DOHH2 (cell line): ENCODE measurements at regions not wholly inside any gene's neighbourhood (a gene's known extent, or its start where the extent isn't known, plus 50 kb on each side); places are given as distances from the start of the nearest gene placed in this dataset.

ENCODE experiments used
- H3F3A ChIP-seq: fragments of 200-600 bp; sonication (generic), shearing (Covaris generic); 2 replicates; pipeline ENCODE4 v1.6.0; 2016; ENCODE audit warnings: antibody characterized with exemption, mild to moderate bottlenecking; ENCODE audit not compliant: control insufficient read depth, insufficient read depth
- H3K27ac ChIP-seq: fragments of 200-600 bp; sonication (generic); 2 replicates; pipeline ENCODE4 v1.5.1; 2014; ENCODE audit warnings: low read depth, mild to moderate bottlenecking, low read length, moderate library complexity
- H3K27me3 ChIP-seq: fragments of 200-600 bp; sonication (generic); 2 replicates; pipeline ENCODE4 v1.6.1; 2014; ENCODE audit warnings: mild to moderate bottlenecking, low read length, mixed read lengths; ENCODE audit not compliant: control insufficient read depth
- H3K36me3 ChIP-seq: fragments of 200-600 bp; sonication (generic); 2 replicates; pipeline ENCODE4 v1.6.1; 2014; ENCODE audit warnings: mild to moderate bottlenecking, low read length, moderate library complexity, mixed read lengths; ENCODE audit not compliant: control insufficient read depth
- H3K4me1 ChIP-seq: fragments of 200-600 bp; sonication (generic); 2 replicates; pipeline ENCODE4 v1.6.1; 2014; ENCODE audit warnings: mild to moderate bottlenecking, low read length, mixed read lengths; ENCODE audit not compliant: control insufficient read depth
- H3K4me2 ChIP-seq: fragments of 200-600 bp; sonication (generic); 2 replicates; pipeline ENCODE4 v1.6.0; 2014; ENCODE audit warnings: mild to moderate bottlenecking, low read length, moderate library complexity
- H3K4me3 ChIP-seq: fragments of 200-600 bp; sonication (generic); 2 replicates; pipeline ENCODE4 v1.5.1; 2014; ENCODE audit warnings: mild to moderate bottlenecking, low read length, mixed read lengths
- H3K79me2 ChIP-seq: fragments of 200-600 bp; sonication (generic); 2 replicates; pipeline ENCODE4 v1.6.1; 2014; ENCODE audit warnings: mild to moderate bottlenecking, low read length, mixed read lengths; ENCODE audit not compliant: control insufficient read depth
- H3K9me2 ChIP-seq: fragments of 200-600 bp; sonication (generic); replicated peaks from 2 replicates; pipeline ENCODE4 v1.6.1; 2014; ENCODE audit warnings: mild to moderate bottlenecking, low read length, mixed read lengths; ENCODE audit not compliant: control insufficient read depth
- H3K9me3 ChIP-seq: fragments of 200-600 bp; sonication (generic); 2 replicates; pipeline ENCODE4 v1.6.1; 2014; ENCODE audit warnings: antibody characterized with exemption, low read length, mixed read lengths; ENCODE audit not compliant: control insufficient read depth, insufficient read depth
- H4K20me1 ChIP-seq: fragments of 200-600 bp; sonication (generic); 2 replicates; pipeline ENCODE4 v1.6.0; 2014; ENCODE audit warnings: low read depth, mild to moderate bottlenecking, antibody characterized with exemption, low read length, moderate library complexity; ENCODE audit not compliant: control insufficient read depth, insufficient read depth
- EZH2phosphoT487 ChIP-seq: fragments of 200-600 bp; sonication (generic); IDR thresholded peaks from 2 replicates; pipeline ENCODE4 v1.6.1; 2017; ENCODE audit warnings: borderline replicate concordance, mild to moderate bottlenecking, antibody characterized with exemption, low read length, moderate library complexity, mixed read lengths
- TF ChIP-seq, protein P1 (sequence below): fragments of 200-600 bp; sonication (generic); IDR thresholded peaks from one replicate; pipeline ENCODE4 v1.5.1; 2014; ENCODE audit warnings: antibody characterized with exemption, mild to moderate bottlenecking, low read depth, low read length; ENCODE audit not compliant: poor library complexity, severe bottlenecking

DNA sequence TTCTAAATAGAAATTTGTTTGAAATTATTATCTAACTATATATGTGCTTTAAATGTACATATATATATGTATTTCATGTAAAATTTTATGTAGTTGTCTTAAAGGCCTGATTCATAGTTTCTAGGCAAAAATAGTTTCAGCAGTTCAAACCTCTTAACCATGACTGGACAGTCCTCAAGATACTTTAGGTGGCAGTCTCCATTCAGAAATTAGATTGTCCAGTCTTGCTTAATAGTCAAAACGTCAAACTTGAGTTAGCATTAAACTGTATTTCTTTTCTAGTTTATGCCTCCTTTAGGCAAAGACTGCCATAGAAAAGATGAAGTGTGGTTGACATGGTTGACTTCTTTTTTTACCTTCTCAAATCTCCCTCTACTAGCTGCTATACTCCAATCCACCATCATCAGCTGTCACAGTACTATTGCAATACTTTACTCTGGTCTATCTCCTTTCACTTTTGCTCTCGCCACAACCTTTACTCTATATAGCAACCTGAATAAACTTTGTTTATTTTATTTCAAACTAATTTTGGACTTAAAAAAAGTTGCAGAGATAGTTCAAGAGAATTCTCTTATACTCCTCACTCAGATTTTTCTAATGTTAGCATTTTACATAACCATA, 395.6 kb upstream of the DIPK2B start:
- Histone ChIP-seq H4K20me1 (no peaks in the 10 kb centered on the region), H3K4me3 (no peak overlapping the region), H3K4me2 (no peak overlapping the region), H3K9me3 (no peaks in the 10 kb centered on the region), H3K4me1 (no peaks in the 10 kb centered on the region), H3K79me2 (no peaks in the 10 kb centered on the region), H3K36me3 (no peaks in the 10 kb centered on the region), H3F3A (no peaks in the 10 kb centered on the region), H3K27ac (no peak overlapping the region), H3K9me2 (no peaks in the 10 kb centered on the region), H3K27me3 (no peaks in the 10 kb centered on the region)
- TF ChIP-seq EZH2phosphoT487 = no peak
- TF ChIP-seq, protein P1, sequence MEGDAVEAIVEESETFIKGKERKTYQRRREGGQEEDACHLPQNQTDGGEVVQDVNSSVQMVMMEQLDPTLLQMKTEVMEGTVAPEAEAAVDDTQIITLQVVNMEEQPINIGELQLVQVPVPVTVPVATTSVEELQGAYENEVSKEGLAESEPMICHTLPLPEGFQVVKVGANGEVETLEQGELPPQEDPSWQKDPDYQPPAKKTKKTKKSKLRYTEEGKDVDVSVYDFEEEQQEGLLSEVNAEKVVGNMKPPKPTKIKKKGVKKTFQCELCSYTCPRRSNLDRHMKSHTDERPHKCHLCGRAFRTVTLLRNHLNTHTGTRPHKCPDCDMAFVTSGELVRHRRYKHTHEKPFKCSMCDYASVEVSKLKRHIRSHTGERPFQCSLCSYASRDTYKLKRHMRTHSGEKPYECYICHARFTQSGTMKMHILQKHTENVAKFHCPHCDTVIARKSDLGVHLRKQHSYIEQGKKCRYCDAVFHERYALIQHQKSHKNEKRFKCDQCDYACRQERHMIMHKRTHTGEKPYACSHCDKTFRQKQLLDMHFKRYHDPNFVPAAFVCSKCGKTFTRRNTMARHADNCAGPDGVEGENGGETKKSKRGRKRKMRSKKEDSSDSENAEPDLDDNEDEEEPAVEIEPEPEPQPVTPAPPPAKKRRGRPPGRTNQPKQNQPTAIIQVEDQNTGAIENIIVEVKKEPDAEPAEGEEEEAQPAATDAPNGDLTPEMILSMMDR = no peak

DNA sequence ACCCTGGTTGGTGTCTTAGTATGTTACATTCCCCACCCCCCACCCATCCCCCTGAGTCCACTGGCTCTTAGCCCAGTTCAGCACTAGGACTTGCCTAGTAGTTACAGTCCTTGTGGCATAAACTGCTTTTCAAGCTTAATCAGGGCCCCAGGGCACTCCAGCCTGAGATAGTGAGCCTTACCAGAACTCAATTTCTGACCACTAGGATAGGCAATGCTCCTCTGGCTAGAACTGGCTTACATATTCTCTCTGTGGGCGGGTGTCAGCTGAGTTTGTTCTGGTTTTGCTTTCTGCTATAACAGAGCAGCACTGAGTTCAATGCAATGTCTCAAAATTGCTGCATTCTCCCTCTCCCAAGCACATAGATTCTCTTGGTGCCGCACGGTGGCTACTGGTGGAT, 391.4 kb upstream of the DIPK2B start:
- H3K4me2 ChIP-seq = no peak overlapping the region
- TF ChIP-seq, protein P1 = no peak
- TF ChIP-seq EZH2phosphoT487 = no peak

DNA sequence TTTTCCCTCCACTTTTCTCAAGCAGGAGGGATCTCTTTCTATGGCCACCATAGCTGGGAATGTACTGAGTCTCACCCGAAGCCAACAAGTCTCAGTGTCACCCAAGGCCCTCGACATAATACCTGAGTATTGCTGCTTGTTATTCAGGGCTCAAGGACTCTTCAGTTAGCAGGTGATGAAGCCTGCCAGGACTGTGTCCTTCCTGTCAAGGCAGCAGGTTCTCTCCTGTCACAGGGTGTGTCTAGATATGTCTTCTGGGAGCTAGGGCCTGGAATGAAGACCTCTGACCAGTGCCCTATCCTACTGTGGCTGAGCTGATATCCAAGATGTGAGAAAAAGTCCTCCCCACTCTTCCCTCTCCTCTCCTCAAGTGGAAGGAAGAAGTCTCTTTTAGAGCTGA, 391.0 kb upstream of the DIPK2B start:
- Histone ChIP-seq H3K79me2 (no peaks in the 10 kb centered on the region), H3K27me3 (no peaks in the 10 kb centered on the region), H3K4me2 (no peak overlapping the region), H4K20me1 (no peaks in the 10 kb centered on the region), H3F3A (no peaks in the 10 kb centered on the region), H3K27ac (no peak overlapping the region), H3K36me3 (no peaks in the 10 kb centered on the region), H3K9me2 (no peaks in the 10 kb centered on the region), H3K9me3 (no peaks in the 10 kb centered on the region), H3K4me1 (no peaks in the 10 kb centered on the region), H3K4me3 (no peak overlapping the region)
- no peak for TF ChIP-seq EZH2phosphoT487
- TF ChIP-seq, protein P1 = no peak

More for the DNA sequence above, 391.4 kb upstream of the DIPK2B start:
- Histone ChIP-seq H3K9me3 (no peaks in the 10 kb centered on the region), H3K4me1 (no peaks in the 10 kb centered on the region), H3K9me2 (no peaks in the 10 kb centered on the region), H3K27me3 (no peaks in the 10 kb centered on the region), H3K27ac (no peak overlapping the region), H3K79me2 (no peaks in the 10 kb centered on the region), H3K4me3 (no peak overlapping the region), H3F3A (no peaks in the 10 kb centered on the region), H3K36me3 (no peaks in the 10 kb centered on the region), H4K20me1 (no peaks in the 10 kb centered on the region)

DNA sequence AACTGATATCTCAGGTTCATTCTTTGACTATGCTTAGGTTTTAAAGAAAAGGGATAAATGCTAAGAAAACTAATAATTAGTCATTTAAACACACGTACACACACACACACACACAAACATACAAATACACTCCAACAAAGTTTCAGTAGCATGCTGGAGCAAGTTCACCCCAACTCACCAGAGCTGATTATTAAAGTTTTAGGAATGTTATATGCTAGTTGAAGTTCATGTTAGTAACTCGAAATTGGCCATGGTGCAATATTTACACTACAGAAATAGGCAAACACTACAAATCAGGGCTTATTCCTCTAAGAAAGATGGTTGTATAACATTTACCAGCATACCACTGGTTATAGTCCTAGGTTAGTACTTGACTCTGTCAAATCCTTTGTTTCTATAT, 384.0 kb upstream of the DIPK2B start:
- no peaks in the 10 kb centered on the region for H3F3A ChIP-seq
- no peaks in the 10 kb centered on the region for H3K9me2 ChIP-seq
- no peaks in the 10 kb centered on the region for H4K20me1 ChIP-seq
- H3K36me3 ChIP-seq = no peaks in the 10 kb centered on the region
- TF ChIP-seq, protein P1 = no peak
- TF ChIP-seq EZH2phosphoT487 = no peak
- no peak overlapping the region for H3K27ac ChIP-seq
- H3K27me3 ChIP-seq = no peaks in the 10 kb centered on the region
- H3K4me3 ChIP-seq = no peak overlapping the region
- H3K4me2 ChIP-seq = no peak overlapping the region
- no peaks in the 10 kb centered on the region for H3K9me3 ChIP-seq
- H3K4me1 ChIP-seq = no peaks in the 10 kb centered on the region
- no peaks in the 10 kb centered on the region for H3K79me2 ChIP-seq
